Chondrocyte (in vitro differentiated cells): ENCODE measurements at regions not wholly inside any gene's neighbourhood (a gene's known extent, or its start where the extent isn't known, plus 50 kb on each side); places are given as distances from the start of the nearest gene placed in this dataset.

ENCODE experiments used
- DNase-seq: peaks from one replicate; pipeline ENCODE4 v3.0.0; 2021; ENCODE audit warnings: mixed read lengths, low spot score
- H3K27ac Mint-ChIP-seq: one replicate; pipeline ENCODE4 v1.8.0; 2021; ENCODE audit warnings: mild to moderate bottlenecking, moderate library complexity, mixed read lengths; ENCODE audit not compliant: unreplicated experiment
- H3K27me3 Mint-ChIP-seq: 2 replicates; pipeline ENCODE4 v1.8.0; 2021; ENCODE audit warnings: low read depth, mixed read lengths
- H3K36me3 Mint-ChIP-seq: 2 replicates; pipeline ENCODE4 v1.8.0; 2021; ENCODE audit warnings: low read depth, mixed read lengths
- H3K4me1 Mint-ChIP-seq: 2 replicates; pipeline ENCODE4 v1.8.0; 2021; ENCODE audit warnings: low read depth, mild to moderate bottlenecking, mixed read lengths
- H3K4me3 Mint-ChIP-seq: one replicate; pipeline ENCODE4 v1.8.0; 2021; ENCODE audit warnings: mild to moderate bottlenecking, moderate library complexity, mixed read lengths; ENCODE audit not compliant: unreplicated experiment
- H3K9me3 Mint-ChIP-seq: 2 replicates; pipeline ENCODE4 v1.8.0; 2021; ENCODE audit warnings: low read depth, mixed read lengths
- CTCF ChIP-seq: fragments of 200-600 bp; sonication (generic); IDR thresholded peaks from 2 replicates; pipeline ENCODE4 v1.5.0; 2021; ENCODE audit warnings: antibody characterized with exemption, mild to moderate bottlenecking, moderate library complexity

GRCh38 chr3:72194458-72194857 lies 409.5 kb upstream of the PROK2 start:
- peak overlapping the region; percentile 81 for H3K27ac Mint-ChIP-seq
- H3K27me3 Mint-ChIP-seq: peaks cover 5% of the 10 kb centered on the region
- no peak overlapping the region for H3K4me3 Mint-ChIP-seq
- no peak for TF ChIP-seq CTCF
- peaks cover 14% of the 10 kb centered on the region for H3K4me1 Mint-ChIP-seq
- H3K9me3 Mint-ChIP-seq: peaks cover 5% of the 10 kb centered on the region
- no peak for DNase-seq
- no peaks in the 10 kb centered on the region for H3K36me3 Mint-ChIP-seq

- H3K9me3 Mint-ChIP-seq: peaks cover 5% of the 10 kb centered on the region
- no peaks in the 10 kb centered on the region for H3K36me3 Mint-ChIP-seq
- DNase-seq: no peak
- peaks cover 2% of the 10 kb centered on the region for H3K27me3 Mint-ChIP-seq
- no peak overlapping the region for H3K4me3 Mint-ChIP-seq
- peak; percentile 41 for TF ChIP-seq CTCF
- H3K4me1 Mint-ChIP-seq: peaks cover 14% of the 10 kb centered on the region
- H3K27ac Mint-ChIP-seq: peak overlapping the region; percentile 81
Measured at GRCh38 chr3:72193771-72194430, 409.0 kb upstream of the PROK2 start.

GRCh38 chr3:72192572-72192971 lies 407.6 kb upstream of the PROK2 start:
- TF ChIP-seq CTCF: no peak
- Mint-ChIP-seq H3K9me3 (peaks cover 5% of the 10 kb centered on the region), H3K27me3 (peaks cover 2% of the 10 kb centered on the region)

GRCh38 chr3:72191209-72191960 lies 406.4 kb upstream of the PROK2 start:
- no peak for DNase-seq
- Mint-ChIP-seq H3K27ac (no peak overlapping the region), H3K4me1 (peaks cover 20% of the 10 kb centered on the region), H3K4me3 (no peak overlapping the region), H3K27me3 (peaks cover 1% of the 10 kb centered on the region), H3K36me3 (no peaks in the 10 kb centered on the region), H3K9me3 (peaks cover 5% of the 10 kb centered on the region)
- TF ChIP-seq CTCF: no peak

More at GRCh38 chr3:72192572-72192971, 407.6 kb upstream of the PROK2 start:
- no peak for DNase-seq
- Mint-ChIP-seq H3K36me3 (no peaks in the 10 kb centered on the region), H3K4me3 (no peak overlapping the region), H3K4me1 (peaks cover 14% of the 10 kb centered on the region), H3K27ac (no peak overlapping the region)

GRCh38 chr3:72190050-72190449 lies 405.1 kb upstream of the PROK2 start:
- peaks cover 5% of the 10 kb centered on the region for H3K9me3 Mint-ChIP-seq
- peaks cover 30% of the 10 kb centered on the region for H3K4me1 Mint-ChIP-seq
- no peak overlapping the region for H3K4me3 Mint-ChIP-seq
- H3K27ac Mint-ChIP-seq: no peak overlapping the region
- no peaks in the 10 kb centered on the region for H3K36me3 Mint-ChIP-seq
- DNase-seq: no peak
- H3K27me3 Mint-ChIP-seq: no peaks in the 10 kb centered on the region
- TF ChIP-seq CTCF: no peak
